ENCODE measurements at regions not wholly inside any gene's neighbourhood (a gene's known extent, or its start where the extent isn't known, plus 50 kb on each side); places are given as distances from the start of the nearest gene placed in this dataset.
"Not testable (repeated sequence)": the region's sequence is repeated elsewhere in the genome, so short reads cannot be mapped to it uniquely, and the experiment has no call there.

DNA sequence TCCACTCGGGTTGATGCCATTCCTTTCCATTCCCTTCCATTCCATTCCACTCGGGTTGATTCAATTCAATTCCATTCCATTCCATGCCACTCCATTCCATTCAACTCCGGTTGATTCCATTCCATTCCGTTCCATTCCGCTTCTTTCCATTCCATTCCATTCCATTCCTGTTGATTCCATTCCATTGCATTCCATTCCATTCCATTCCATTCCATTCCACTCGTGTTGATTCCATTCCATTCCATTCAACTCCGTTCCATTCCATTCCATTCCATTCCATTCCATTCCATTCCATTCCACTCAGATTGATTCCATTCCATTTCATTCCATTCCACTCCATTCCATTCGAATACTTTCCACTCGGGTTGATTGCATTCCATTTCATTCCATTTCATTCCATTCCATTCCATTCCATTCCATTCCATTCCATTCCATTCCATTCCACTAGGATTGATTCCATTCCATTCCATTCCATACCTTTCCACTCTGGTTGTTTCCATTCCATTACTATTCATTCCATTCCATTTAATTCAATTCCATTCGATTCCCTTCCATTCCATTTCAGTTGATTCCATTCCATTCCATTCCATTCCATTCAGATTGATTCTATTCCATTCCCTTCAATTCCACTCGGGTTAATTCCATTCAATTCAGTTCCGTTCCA lies 1141.8 kb downstream of the RPIA start:
- H3K9me3 ChIP-seq (ENCODE audit: low read depth, low read length), result peaks cover 16% of the 10 kb centered on the region
- H3K36me3 ChIP-seq (ENCODE audit: insufficient read depth, low read length), result no peaks in the 10 kb centered on the region
- no peak overlapping the region for H3K4me3 ChIP-seq
- TF ChIP-seq FOXP2 (optimal IDR thresholded peaks at IDR 0.05; ENCODE audit: control extremely low read depth, extremely low read length, insufficient read depth) (no peak), EZH2 (IDR thresholded peaks at IDR 0.05) (no peak), POLR2AphosphoS5 (IDR thresholded peaks at IDR 0.05; ENCODE audit: borderline replicate concordance, low read depth, low read length) (no peak)
- H3K27ac ChIP-seq, result no peak overlapping the region
- no peak overlapping the region for H3K9ac ChIP-seq (ENCODE audit: insufficient read length)
- DNase-seq (ENCODE audit: low read depth, low spot score), result no peak

DNA sequence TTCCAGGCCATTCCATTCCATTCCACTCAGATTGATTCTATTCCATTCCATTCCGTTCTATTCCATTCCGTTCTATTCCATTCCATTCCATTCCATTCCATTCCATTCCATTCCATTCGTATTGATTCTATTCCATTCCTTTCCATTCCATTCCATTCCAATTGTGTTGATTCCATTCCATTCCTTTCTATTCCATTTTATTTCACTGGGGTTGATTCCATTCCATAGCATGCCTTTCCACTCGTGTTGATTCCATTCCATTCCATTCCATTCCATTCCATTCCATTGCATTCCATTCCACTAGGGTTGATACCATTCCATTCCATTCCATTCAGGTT lies 1142.3 kb downstream of the RPIA start:
- Histone ChIP-seq H3K4me3 (no peak overlapping the region), H3K36me3 (ENCODE audit: insufficient read depth, low read length) (no peaks in the 10 kb centered on the region), H3K9ac (ENCODE audit: insufficient read length) (no peak overlapping the region), H3K27ac (no peak overlapping the region), H3K9me3 (ENCODE audit: low read depth, low read length) (peaks cover 16% of the 10 kb centered on the region)
- TF ChIP-seq EZH2 (IDR thresholded peaks at IDR 0.05), result no peak
- no peak for TF ChIP-seq FOXP2 (optimal IDR thresholded peaks at IDR 0.05; ENCODE audit: control extremely low read depth, extremely low read length, insufficient read depth)
- TF ChIP-seq POLR2AphosphoS5 (IDR thresholded peaks at IDR 0.05; ENCODE audit: borderline replicate concordance, low read depth, low read length), result no peak
- no peak for DNase-seq (ENCODE audit: low read depth, low spot score)

- Histone ChIP-seq H3K4me3 (no peak overlapping the region), H3K9ac (ENCODE audit: insufficient read length) (no peak overlapping the region), H3K9me3 (ENCODE audit: low read depth, low read length) (peaks cover 11% of the 10 kb centered on the region), H3K27ac (no peak overlapping the region), H3K36me3 (ENCODE audit: insufficient read depth, low read length) (no peaks in the 10 kb centered on the region)
- DNase-seq (ENCODE audit: low read depth, low spot score), result no peak
- TF ChIP-seq EZH2 (IDR thresholded peaks at IDR 0.05), result no peak
- no peak for TF ChIP-seq FOXP2 (optimal IDR thresholded peaks at IDR 0.05; ENCODE audit: control extremely low read depth, extremely low read length, insufficient read depth)
- no peak for TF ChIP-seq POLR2AphosphoS5 (IDR thresholded peaks at IDR 0.05; ENCODE audit: borderline replicate concordance, low read depth, low read length)
Observed at GRCh38 chr2:89834306-89834705, 1142.8 kb downstream of the RPIA start.

DNA sequence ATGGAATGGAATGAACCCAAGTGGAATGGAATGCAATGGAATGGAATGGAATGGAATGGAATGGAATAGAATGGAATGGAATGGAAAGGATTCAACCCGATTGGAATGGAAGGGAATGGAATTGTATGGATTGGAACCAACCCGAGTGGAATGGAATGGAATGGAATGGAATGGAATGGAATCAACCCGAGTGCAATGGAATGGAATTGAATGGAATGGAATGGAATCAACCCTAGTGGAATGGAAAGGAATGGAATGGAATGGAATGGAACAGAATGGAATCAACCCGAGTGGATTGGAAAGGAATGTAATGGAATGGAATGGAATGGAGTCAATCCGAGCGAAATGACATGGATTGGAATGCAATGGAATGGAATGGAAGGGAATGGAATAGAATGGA lies 1144.9 kb downstream of the RPIA start:
- DNase-seq (ENCODE audit: low read depth, low spot score); H3K36me3 ChIP-seq (ENCODE audit: insufficient read depth, low read length); H3K9ac ChIP-seq (ENCODE audit: insufficient read length); H3K27ac ChIP-seq; H3K4me3 ChIP-seq: not testable (repeated sequence)
- peaks cover 11% of the 10 kb centered on the region; the same call in 1 of the 2 replicates for H3K9me3 ChIP-seq (ENCODE audit: low read depth, low read length)

DNA sequence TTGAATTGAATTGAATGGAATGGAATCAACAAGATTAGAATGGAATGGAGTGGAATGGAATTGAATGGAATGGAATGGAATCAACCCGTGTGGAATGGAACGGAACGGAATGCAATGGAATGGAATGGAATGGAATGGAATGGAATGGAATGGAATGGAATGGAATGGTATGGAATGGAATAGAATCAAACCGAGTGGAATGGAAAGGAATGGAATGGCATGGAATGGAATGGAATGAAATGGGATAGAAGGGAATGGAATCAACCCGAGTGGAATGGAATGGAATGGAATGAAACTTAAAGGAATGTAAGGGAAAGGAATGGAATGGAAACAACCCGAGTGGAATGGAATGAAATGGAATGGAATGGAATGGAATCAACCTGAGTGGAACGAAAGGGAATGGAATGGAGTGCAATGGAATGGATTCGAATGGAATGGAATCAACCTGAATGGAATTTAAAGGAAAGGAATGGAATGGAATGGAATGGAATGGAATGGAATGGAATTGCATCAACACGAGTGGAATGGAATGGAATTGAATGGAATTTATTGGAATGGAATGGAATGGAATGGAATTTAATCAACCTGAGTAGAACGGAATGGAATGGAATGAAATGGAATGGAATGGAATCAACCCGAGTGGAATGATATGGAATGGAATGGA lies 1146.6 kb downstream of the RPIA start:
- no peak overlapping the region for H3K27ac ChIP-seq
- H3K4me3 ChIP-seq, result no peak overlapping the region

DNA sequence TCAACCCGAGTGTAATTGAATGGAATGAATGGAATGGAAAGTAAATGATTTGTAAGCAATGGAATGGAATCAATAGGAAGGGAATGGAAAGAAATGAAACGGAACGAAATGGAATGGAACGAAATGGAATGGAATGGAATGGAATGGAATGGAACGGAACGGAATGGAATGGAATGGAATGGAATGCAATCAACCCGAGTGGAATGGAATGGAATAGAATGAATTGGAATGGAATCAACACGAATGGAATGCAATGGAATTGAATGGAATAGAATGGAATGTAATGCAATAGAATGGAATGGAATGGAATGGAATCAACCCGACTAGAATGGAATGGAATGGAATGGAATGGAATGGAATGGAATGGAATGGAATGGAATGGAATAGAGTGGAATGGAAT lies 1148.7 kb downstream of the RPIA start:
- not testable (repeated sequence) for DNase-seq (ENCODE audit: low read depth, low spot score); H3K4me3 ChIP-seq; H3K9ac ChIP-seq (ENCODE audit: insufficient read length); H3K9me3 ChIP-seq (ENCODE audit: low read depth, low read length); H3K27ac ChIP-seq; H3K36me3 ChIP-seq (ENCODE audit: insufficient read depth, low read length)

More for the DNA sequence above, 1146.6 kb downstream of the RPIA start:
- Histone ChIP-seq H3K36me3 (ENCODE audit: insufficient read depth, low read length) (no peaks in the 10 kb centered on the region), H3K9ac (ENCODE audit: insufficient read length) (no peak overlapping the region), H3K9me3 (ENCODE audit: low read depth, low read length) (peaks cover 3% of the 10 kb centered on the region; the same call in 1 of the 2 replicates)
- no peak for DNase-seq (ENCODE audit: low read depth, low spot score)
- TF ChIP-seq EZH2 (IDR thresholded peaks at IDR 0.05), result no peak
- no peak for TF ChIP-seq POLR2AphosphoS5 (IDR thresholded peaks at IDR 0.05; ENCODE audit: borderline replicate concordance, low read depth, low read length)
- TF ChIP-seq FOXP2 (optimal IDR thresholded peaks at IDR 0.05; ENCODE audit: control extremely low read depth, extremely low read length, insufficient read depth), result no peak

- not testable (repeated sequence) for H3K27ac ChIP-seq; H3K9me3 ChIP-seq (ENCODE audit: low read depth, low read length); H3K36me3 ChIP-seq (ENCODE audit: insufficient read depth, low read length); H3K9ac ChIP-seq (ENCODE audit: insufficient read length); DNase-seq (ENCODE audit: low read depth, low spot score); H3K4me3 ChIP-seq
Observed at GRCh38 chr2:89840781-89841475, 1149.5 kb downstream of the RPIA start.

DNA sequence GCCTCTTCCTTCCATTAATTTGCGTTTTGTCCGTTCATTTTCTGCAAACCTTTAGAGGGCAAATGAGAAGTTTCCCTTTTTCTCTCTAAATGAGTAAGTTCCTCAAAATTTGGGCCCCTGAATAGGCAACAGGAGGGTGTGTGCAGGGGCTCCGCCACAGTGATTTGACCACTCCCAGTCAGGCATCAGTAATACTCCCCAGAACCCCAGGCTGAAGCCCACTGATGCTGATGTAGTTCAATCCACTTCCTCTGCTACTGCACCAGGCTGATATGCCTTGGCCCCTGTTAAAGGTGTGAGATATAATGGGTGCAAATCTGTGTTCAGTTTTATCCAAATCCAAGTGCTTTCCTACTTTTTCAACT lies 1150.0 kb downstream of the RPIA start:
- no peak overlapping the region for H3K9ac ChIP-seq (ENCODE audit: insufficient read length)
- H3K36me3 ChIP-seq (ENCODE audit: insufficient read depth, low read length), result no peaks in the 10 kb centered on the region
- no peak overlapping the region for H3K4me3 ChIP-seq
- no peak overlapping the region for H3K27ac ChIP-seq
- H3K9me3 ChIP-seq (ENCODE audit: low read depth, low read length), result peaks cover 3% of the 10 kb centered on the region; the same call in 1 of the 2 replicates
- DNase-seq (ENCODE audit: low read depth, low spot score), result no peak
- no peak for TF ChIP-seq FOXP2 (optimal IDR thresholded peaks at IDR 0.05; ENCODE audit: control extremely low read depth, extremely low read length, insufficient read depth)
- TF ChIP-seq EZH2 (IDR thresholded peaks at IDR 0.05), result no peak
- no peak for TF ChIP-seq POLR2AphosphoS5 (IDR thresholded peaks at IDR 0.05; ENCODE audit: borderline replicate concordance, low read depth, low read length)

All from SK-N-MC (cell line).